GM23338 (cell line): ENCODE measurements at regions not wholly inside any gene's neighbourhood (a gene's known extent, or its start where the extent isn't known, plus 50 kb on each side); places are given as distances from the start of the nearest gene placed in this dataset.

Experiments
- EZH2 ChIP-seq: fragments of 200-600 bp; sonication (generic); IDR thresholded peaks from one replicate; pipeline ENCODE4 v1.8.0; 2017; ENCODE audit warnings: antibody characterized with exemption, mild to moderate bottlenecking, low read depth; ENCODE audit not compliant: unreplicated experiment
- EZH2phosphoT487 ChIP-seq: fragments of 200-600 bp; sonication (generic); IDR thresholded peaks from one replicate; pipeline ENCODE4 v1.8.1; 2018; ENCODE audit warnings: antibody characterized with exemption; ENCODE audit not compliant: unreplicated experiment
- POLR2AphosphoS5 ChIP-seq: IDR thresholded peaks from 2 replicates; pipeline ENCODE4 v1.6.1; 2016; ENCODE audit warnings: antibody characterized with exemption, low read depth
- TF ChIP-seq, protein P1 (sequence below), 2 experiments: fragments of 200-600 bp in 1 of 2; sonication (generic) in 1 of 2; conservative IDR thresholded peaks; 2 replicates each; pipeline versions ENCODE4 v1.5.1 to v1.6.1; 2016 to 2017; ENCODE audit warnings: antibody characterized with exemption in 2 of 2, low read depth in 2 of 2, mild to moderate bottlenecking in 2 of 2, moderate library complexity in 1 of 2
- TF ChIP-seq, protein P2 (sequence below): fragments of 250-450 bp; sonication (Bioruptor Pico); IDR thresholded peaks from 2 replicates; pipeline ENCODE4 v1.5.0; 2020; ENCODE audit warnings: mild to moderate bottlenecking, moderate library complexity

DNA sequence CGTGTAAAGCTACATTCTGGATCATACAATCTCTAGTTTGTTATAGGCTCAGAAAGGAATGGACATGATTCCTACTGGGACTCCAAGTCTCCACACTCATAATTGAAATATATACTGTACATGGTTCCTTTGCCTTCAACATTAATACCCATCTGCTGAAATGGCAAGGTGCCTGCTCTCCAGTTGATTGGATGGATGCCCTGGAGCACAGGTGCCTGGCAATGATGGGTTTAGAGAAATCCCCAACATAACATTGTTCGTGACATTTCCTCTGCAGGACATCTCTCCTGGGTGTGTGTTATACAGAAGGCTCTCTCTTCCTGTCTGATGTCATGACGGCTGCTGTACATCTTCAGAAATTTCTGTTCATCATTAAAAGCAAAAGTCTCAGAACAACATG lies 449.7 kb upstream of the CWC22 start:
- no peak for TF ChIP-seq EZH2
- TF ChIP-seq, protein P1, sequence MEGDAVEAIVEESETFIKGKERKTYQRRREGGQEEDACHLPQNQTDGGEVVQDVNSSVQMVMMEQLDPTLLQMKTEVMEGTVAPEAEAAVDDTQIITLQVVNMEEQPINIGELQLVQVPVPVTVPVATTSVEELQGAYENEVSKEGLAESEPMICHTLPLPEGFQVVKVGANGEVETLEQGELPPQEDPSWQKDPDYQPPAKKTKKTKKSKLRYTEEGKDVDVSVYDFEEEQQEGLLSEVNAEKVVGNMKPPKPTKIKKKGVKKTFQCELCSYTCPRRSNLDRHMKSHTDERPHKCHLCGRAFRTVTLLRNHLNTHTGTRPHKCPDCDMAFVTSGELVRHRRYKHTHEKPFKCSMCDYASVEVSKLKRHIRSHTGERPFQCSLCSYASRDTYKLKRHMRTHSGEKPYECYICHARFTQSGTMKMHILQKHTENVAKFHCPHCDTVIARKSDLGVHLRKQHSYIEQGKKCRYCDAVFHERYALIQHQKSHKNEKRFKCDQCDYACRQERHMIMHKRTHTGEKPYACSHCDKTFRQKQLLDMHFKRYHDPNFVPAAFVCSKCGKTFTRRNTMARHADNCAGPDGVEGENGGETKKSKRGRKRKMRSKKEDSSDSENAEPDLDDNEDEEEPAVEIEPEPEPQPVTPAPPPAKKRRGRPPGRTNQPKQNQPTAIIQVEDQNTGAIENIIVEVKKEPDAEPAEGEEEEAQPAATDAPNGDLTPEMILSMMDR (conservative IDR thresholded peaks at IDR 0.05; ENCODE audit: low read depth in 2 of 2) = no peak
- no peak for TF ChIP-seq EZH2phosphoT487
- TF ChIP-seq, protein P2, sequence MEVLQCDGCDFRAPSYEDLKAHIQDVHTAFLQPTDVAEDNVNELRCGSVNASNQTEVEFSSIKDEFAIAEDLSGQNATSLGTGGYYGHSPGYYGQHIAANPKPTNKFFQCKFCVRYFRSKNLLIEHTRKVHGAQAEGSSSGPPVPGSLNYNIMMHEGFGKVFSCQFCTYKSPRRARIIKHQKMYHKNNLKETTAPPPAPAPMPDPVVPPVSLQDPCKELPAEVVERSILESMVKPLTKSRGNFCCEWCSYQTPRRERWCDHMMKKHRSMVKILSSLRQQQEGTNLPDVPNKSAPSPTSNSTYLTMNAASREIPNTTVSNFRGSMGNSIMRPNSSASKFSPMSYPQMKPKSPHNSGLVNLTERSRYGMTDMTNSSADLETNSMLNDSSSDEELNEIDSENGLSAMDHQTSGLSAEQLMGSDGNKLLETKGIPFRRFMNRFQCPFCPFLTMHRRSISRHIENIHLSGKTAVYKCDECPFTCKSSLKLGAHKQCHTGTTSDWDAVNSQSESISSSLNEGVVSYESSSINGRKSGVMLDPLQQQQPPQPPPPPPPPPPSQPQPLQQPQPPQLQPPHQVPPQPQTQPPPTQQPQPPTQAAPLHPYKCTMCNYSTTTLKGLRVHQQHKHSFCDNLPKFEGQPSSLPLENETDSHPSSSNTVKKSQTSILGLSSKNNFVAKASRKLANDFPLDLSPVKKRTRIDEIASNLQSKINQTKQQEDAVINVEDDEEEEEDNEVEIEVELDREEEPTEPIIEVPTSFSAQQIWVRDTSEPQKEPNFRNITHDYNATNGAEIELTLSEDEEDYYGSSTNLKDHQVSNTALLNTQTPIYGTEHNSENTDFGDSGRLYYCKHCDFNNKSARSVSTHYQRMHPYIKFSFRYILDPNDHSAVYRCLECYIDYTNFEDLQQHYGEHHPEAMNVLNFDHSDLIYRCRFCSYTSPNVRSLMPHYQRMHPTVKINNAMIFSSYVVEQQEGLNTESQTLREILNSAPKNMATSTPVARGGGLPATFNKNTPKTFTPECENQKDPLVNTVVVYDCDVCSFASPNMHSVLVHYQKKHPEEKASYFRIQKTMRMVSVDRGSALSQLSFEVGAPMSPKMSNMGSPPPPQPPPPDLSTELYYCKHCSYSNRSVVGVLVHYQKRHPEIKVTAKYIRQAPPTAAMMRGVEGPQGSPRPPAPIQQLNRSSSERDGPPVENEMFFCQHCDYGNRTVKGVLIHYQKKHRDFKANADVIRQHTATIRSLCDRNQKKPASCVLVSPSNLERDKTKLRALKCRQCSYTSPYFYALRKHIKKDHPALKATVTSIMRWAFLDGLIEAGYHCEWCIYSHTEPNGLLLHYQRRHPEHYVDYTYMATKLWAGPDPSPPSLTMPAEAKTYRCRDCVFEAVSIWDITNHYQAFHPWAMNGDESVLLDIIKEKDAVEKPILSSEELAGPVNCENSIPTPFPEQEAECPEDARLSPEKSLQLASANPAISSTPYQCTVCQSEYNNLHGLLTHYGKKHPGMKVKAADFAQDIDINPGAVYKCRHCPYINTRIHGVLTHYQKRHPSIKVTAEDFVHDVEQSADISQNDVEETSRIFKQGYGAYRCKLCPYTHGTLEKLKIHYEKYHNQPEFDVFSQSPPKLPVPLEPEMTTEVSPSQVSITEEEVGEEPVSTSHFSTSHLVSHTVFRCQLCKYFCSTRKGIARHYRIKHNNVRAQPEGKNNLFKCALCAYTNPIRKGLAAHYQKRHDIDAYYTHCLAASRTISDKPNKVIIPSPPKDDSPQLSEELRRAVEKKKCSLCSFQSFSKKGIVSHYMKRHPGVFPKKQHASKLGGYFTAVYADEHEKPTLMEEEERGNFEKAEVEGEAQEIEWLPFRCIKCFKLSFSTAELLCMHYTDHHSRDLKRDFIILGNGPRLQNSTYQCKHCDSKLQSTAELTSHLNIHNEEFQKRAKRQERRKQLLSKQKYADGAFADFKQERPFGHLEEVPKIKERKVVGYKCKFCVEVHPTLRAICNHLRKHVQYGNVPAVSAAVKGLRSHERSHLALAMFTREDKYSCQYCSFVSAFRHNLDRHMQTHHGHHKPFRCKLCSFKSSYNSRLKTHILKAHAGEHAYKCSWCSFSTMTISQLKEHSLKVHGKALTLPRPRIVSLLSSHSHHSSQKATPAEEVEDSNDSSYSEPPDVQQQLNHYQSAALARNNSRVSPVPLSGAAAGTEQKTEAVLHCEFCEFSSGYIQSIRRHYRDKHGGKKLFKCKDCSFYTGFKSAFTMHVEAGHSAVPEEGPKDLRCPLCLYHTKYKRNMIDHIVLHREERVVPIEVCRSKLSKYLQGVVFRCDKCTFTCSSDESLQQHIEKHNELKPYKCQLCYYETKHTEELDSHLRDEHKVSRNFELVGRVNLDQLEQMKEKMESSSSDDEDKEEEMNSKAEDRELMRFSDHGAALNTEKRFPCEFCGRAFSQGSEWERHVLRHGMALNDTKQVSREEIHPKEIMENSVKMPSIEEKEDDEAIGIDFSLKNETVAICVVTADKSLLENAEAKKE (CRISPR knock-in tag) = no peak
- no peak for TF ChIP-seq POLR2AphosphoS5
